CD4-positive, alpha-beta T cell treated with Interleukin-12 subunit alpha and Interleukin-12 subunit beta, for 1 hour (primary cell): ENCODE measurements at regions not wholly inside any gene's neighbourhood (a gene's known extent, or its start where the extent isn't known, plus 50 kb on each side); places are given as distances from the start of the nearest gene placed in this dataset.

Source experiments
- DNase-seq: peaks from one replicate; pipeline ENCODE4 v3.0.0-alpha.2; 2020

- DNase-seq, result no peak
These were observed 1377.0 kb downstream of the SUCLG1 start for GRCh38 chr2:83081826-83082690.

DNA sequence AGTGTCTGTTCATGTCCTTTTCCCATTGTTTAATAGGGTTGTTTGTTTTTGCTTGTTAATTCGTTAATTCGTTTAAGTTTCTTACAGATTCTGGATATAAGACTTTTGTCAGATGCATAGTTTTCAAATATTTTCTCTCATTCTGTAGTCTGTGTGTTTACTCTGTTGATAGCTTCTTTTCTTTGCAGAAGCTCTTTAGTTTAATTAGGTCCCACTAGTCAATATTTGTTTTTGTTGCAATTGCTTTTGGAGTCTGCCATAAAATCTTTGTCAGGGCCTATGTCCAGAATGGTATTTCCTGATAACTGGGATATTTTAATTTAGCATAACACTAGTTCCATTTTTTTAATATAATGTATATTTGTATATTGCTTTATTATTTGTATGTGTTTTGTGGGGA, 1380.1 kb downstream of the SUCLG1 start:
- no peak for DNase-seq

- no peak for DNase-seq
These were observed 1386.3 kb downstream of the SUCLG1 start for GRCh38 chr2:83072767-83073166.

DNA sequence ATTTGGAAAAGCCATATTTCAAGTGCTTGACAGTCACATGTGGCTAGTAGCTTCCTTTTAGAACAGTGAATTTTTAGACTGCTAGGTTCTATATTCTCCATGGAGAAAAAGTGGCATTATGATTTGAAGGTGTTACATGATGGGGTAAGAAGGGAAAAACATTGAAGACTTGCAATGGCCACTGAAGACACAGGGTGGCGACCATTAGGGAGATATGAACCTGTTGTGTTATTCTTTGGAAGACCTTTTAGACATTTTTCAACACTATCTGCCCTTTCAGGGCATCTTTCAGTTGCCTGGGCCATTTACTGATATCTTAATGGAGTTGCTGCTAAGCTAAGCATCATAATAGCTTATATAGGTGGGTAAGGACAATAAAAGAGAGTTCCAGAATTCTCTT, 1387.2 kb downstream of the SUCLG1 start:
- no peak for DNase-seq

GRCh38 chr2:83071352-83071751, 1387.7 kb downstream of the SUCLG1 start:
- no peak for DNase-seq

DNA sequence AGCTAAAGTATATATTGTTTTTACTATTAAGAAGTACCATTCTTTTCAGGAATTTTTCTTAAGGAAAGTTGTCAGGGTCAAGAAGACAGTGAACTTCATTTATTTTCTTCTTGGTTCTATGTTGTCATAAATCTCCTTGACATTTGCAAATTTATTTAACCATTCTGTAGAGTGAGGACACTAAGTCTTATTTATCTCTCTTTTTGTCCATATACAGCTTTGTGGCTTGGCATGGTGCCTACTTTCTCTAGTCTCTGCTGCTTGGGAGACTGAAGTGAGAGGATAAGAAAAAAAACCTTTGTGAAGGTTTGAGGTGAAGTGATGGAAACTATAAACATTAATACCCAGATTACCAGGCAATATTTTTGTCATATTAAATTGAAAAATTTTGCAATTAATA, 1389.4 kb downstream of the SUCLG1 start:
- DNase-seq, result no peak

DNA sequence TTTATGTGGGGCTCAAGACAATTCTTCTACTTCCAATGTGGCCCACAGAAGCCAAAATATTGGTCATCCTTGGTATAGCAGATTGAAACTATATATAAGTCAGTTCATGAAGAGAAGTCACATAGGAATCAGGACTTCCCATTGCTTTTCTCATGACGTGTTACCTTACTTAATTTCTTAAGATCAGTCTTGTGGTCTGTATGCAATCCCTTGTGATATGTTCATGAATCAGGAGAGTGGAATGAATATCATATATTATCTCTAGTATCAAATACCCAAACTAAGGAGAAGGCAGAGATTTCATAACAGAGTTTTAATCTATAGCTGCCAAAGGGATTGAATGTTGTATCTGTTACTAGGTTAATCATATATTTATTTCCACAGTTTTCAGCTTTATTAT, 1390.4 kb downstream of the SUCLG1 start:
- no peak for DNase-seq

GRCh38 chr2:83067947-83068346, 1391.1 kb downstream of the SUCLG1 start:
- DNase-seq, result no peak

DNA sequence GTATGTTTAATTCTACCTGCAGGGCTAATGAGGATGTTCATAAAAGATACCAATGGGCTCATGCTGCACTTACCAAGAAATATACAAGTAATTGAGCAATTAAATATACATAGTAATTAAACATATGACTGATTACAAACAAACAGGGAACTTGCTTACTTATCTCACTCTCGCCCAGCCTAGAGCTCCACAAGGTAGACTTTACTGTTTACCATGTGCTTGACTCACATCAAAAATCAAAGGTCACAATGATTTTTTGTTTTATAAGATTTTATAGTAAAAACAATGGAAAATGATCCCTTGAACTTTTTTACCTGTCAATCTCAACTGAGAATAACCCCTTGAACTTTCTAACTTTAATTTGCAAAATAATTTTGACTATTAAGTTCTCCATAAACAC, 1395.1 kb downstream of the SUCLG1 start:
- no peak for DNase-seq

DNA sequence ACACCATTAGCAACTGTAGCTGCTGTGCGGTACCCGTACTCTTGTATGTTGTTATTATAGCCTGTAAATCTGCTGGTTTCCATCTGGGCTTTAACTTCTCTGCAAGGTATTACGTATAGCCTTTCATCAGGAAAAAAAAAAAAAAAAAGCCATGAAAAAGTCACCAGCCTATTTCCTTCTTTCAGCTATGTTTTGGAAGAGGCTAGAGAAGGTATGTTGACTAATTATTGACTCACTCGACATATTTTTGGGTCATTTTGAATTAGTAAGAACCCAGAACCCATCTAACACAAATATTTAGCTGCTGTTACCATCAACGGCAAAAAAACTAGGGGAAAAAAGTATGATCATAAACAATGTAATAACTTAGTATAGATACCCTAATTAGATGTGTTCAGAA, 1395.6 kb downstream of the SUCLG1 start:
- no peak for DNase-seq

GRCh38 chr2:83058683-83059082, 1400.4 kb downstream of the SUCLG1 start:
- no peak for DNase-seq

- DNase-seq, result no peak
These were observed 1403.6 kb downstream of the SUCLG1 start for GRCh38 chr2:83055376-83056010.

DNA sequence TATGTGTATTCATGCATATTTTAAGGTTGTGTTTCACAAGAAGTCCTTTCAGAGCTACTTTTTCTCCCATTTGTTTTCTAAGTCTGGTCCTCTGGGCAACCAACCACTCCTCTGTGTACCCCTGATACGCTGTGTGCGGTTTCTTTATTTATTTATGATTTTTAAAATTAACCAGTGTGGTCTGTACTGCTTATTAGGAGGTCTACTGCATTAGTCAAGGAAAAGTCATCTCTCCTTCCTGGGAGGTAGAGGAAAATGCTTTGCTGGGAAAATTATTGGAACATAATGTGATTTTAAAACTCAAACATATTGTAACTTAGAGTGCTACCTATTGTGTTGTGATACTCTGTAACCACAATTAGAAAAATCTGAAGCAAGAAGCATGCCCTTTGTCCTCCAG, 1404.3 kb downstream of the SUCLG1 start:
- no peak for DNase-seq

DNA sequence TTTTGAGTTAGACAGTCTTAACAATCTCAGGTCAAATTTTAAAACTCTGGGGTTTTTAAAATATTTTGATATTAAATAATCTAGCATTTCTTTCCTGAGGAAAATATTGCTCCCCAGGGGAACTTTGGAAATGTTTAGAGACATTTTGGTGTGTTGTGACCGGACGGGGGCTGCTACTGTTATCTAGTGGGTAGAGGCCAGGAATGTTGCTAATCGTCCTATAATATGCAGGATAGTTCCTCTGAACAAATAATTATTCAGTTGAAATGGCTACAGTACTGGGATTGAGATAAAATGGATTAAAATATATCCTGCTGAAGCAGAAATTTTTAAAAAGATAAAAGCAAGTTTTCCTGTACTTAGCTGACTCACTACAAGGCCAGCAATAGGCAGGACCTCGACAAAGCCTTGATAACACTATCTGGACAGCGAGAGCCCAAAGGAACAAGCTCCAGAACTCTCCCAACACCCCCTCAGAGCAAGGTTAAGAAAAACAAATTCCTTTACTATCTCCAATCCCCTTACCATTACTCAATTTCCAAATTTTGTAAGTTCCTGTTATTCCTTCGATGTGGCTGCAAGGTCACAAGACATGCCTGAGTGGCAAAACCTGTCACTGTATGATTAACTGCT, 1407.4 kb downstream of the SUCLG1 start:
- DNase-seq, result no peak

DNA sequence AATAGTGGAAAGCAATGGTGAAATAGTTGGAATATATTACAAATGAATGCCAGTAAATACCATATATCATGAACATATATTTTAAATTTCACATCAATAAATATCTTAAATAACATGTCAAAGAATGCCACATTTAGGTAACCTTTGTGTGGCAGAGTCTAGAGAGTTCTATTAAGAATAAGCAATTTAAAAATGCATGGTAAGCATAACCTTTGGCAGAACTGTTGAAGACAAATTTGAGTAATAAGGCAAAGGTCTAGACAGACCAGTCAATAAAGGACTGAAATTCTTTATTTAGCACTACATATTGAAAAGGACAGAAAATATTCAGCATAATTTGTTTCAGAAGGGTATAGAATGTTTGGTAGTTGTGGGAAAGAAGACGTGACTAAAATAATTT, 1417.0 kb downstream of the SUCLG1 start:
- no peak for DNase-seq

- DNase-seq, result no peak
These were observed 1436.4 kb downstream of the SUCLG1 start for GRCh38 chr2:83022631-83023210.

- no peak for DNase-seq
These were observed 1441.6 kb downstream of the SUCLG1 start for GRCh38 chr2:83017366-83018090.

DNA sequence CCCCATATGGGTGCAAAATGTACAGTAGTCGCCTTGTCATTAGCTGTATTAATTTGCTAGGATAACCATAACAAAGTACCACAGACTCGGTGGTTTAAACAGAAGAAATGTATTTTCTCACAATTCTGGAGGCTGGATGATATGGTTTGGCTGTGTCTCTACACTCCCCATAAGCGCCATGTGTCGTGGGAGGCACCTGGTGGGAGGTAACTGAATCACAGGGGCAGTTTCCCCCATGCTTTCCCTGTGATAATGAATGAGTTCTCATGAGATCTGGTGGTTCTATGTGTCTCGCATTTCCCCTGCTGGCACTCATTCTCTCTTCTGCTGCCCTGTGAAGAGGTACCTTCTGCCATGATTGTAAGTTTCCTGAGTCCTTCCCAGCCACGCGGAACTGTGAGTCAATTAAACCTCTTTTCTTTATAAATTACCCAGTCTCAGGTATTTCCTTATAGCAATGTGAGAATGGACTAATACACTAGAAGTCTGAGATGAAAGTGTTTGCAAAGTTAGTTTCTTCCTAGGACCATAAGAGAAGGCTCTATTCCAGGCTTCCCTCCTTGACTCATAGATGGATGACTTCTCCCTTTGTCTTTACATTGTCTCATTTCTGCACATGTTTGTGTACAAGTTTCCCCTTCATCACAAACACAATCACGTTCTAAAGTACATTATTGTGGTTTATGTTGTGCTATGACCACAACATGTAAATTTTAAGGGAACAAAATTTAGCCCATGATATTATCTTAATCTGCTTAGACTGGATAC, 1442.6 kb downstream of the SUCLG1 start:
- no peak for DNase-seq

GRCh38 chr2:83015900-83016299, 1443.2 kb downstream of the SUCLG1 start:
- DNase-seq, result no peak

GRCh38 chr2:83015035-83015715, 1443.9 kb downstream of the SUCLG1 start:
- DNase-seq, result no peak

DNA sequence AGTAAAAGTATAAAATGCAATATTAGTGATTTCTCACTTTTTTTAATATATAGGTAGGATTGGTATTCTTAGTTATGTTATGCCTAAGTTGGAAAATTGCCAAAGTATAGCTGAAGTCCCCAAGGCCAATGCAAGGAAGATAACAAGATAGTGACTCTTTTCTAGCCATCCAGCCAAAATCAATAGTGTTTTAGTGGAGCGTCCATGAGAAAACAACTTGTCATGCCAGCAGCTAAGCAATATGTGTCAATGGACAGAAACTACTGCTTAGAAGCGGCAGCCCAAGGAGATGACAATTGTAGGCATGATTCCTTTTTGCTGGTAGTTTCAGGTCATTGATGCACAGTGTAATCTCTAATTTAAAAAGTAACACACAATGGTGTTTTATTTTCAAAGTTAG, 1444.6 kb downstream of the SUCLG1 start:
- DNase-seq, result no peak

DNA sequence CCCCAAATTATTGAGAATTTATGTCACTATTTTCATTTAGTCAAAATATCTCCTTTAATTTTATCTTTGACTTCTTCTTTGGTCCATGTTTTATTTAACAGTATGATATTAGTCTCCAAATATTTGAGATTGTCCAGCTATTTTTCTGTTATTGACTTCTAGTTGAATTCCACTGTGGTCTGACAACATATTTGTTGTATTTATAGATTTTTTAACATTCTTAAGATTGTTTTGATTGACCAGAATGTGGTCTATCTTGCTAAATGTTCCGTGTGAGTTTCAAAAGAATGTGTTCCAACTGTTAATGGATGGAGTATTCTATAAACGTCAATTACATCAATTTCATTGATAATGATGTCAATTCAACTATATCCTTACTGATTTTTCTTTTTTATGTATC, 1452.1 kb downstream of the SUCLG1 start:
- DNase-seq, result no peak
